ENCODE measurements at regions not wholly inside any gene's neighbourhood (a gene's known extent, or its start where the extent isn't known, plus 50 kb on each side); places are given as distances from the start of the nearest gene placed in this dataset.

DNA sequence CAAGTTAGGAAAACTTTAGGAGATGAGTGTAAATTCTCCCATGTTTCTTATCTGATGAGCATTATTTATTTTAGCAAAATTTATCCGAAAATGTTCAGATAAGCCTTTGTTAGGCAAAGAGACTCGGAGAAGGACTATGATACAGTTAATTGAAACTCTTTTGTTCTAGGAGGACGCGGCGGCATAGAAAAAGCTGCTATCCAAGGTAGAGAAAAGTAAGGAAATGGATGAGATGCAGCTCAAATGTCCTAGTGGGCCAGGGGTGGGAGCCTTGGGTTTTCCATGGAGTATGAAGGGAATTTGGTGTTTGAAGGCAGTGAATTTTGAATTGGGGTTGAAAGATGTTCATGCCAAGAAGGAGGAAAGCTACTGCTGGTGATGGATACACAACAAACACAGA is 1504.5 kb downstream of the AACS start:
- TF ChIP-seq, protein P1, sequence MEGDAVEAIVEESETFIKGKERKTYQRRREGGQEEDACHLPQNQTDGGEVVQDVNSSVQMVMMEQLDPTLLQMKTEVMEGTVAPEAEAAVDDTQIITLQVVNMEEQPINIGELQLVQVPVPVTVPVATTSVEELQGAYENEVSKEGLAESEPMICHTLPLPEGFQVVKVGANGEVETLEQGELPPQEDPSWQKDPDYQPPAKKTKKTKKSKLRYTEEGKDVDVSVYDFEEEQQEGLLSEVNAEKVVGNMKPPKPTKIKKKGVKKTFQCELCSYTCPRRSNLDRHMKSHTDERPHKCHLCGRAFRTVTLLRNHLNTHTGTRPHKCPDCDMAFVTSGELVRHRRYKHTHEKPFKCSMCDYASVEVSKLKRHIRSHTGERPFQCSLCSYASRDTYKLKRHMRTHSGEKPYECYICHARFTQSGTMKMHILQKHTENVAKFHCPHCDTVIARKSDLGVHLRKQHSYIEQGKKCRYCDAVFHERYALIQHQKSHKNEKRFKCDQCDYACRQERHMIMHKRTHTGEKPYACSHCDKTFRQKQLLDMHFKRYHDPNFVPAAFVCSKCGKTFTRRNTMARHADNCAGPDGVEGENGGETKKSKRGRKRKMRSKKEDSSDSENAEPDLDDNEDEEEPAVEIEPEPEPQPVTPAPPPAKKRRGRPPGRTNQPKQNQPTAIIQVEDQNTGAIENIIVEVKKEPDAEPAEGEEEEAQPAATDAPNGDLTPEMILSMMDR (IDR thresholded peaks at IDR 0.05): no peak
- TF ChIP-seq POLR2A (IDR thresholded peaks at IDR 0.05): no peak

Measured in heart left ventricle (tissue), 13 donors.